HG03469 (cell line): ENCODE measurements at regions not wholly inside any gene's neighbourhood (a gene's known extent, or its start where the extent isn't known, plus 50 kb on each side); places are given as distances from the start of the nearest gene placed in this dataset.

Experiments
- ATAC-seq: cut with Tn5 transposase; IDR thresholded peaks from one replicate; pipeline ENCODE4 v1.9.1; 2021; ENCODE audit warnings: mild to moderate bottlenecking, moderate library complexity, moderate number of reproducible peaks; ENCODE audit not compliant: unreplicated experiment

- ATAC-seq = no peak
Observed at GRCh38 chr6:144796070-144796469, 510.9 kb downstream of the UTRN start.

- no peak for ATAC-seq
Observed at GRCh38 chr6:144797881-144798589, 512.9 kb downstream of the UTRN start.

GRCh38 chr6:144804246-144804790 lies 519.2 kb downstream of the UTRN start:
- ATAC-seq = no peak

GRCh38 chr6:144805049-144805448 lies 519.9 kb downstream of the UTRN start:
- ATAC-seq = no peak

- no peak for ATAC-seq
Observed at GRCh38 chr6:144806222-144806621, 521.1 kb downstream of the UTRN start.

- ATAC-seq = no peak
Observed at GRCh38 chr6:144809120-144809519, 524.0 kb downstream of the UTRN start.

GRCh38 chr6:144809969-144810368 lies 524.8 kb downstream of the UTRN start:
- ATAC-seq = no peak

- no peak for ATAC-seq
Observed at GRCh38 chr6:144811140-144811539, 526.0 kb downstream of the UTRN start.

GRCh38 chr6:144816936-144817335 lies 531.8 kb downstream of the UTRN start:
- no peak for ATAC-seq

- ATAC-seq = no peak
Observed at GRCh38 chr6:144820270-144820669, 535.1 kb downstream of the UTRN start.

- ATAC-seq = no peak
Observed at GRCh38 chr6:144823131-144823530, 538.0 kb downstream of the UTRN start.

GRCh38 chr6:144824018-144824417 lies 538.9 kb downstream of the UTRN start:
- no peak for ATAC-seq

GRCh38 chr6:144834426-144835038 lies 549.4 kb downstream of the UTRN start:
- no peak for ATAC-seq

- no peak for ATAC-seq
Observed at GRCh38 chr6:144835322-144835973, 550.3 kb downstream of the UTRN start.

GRCh38 chr6:144840619-144841018 lies 555.5 kb downstream of the UTRN start:
- ATAC-seq = no peak

GRCh38 chr6:144843701-144844100 lies 558.6 kb downstream of the UTRN start:
- no peak for ATAC-seq

GRCh38 chr6:144844596-144844995 lies 559.5 kb downstream of the UTRN start:
- no peak for ATAC-seq

GRCh38 chr6:144845186-144845585 lies 560.1 kb downstream of the UTRN start:
- no peak for ATAC-seq

GRCh38 chr6:144847916-144848315 lies 562.8 kb downstream of the UTRN start:
- no peak for ATAC-seq

GRCh38 chr6:144849920-144850319 lies 564.8 kb downstream of the UTRN start:
- no peak for ATAC-seq

- no peak for ATAC-seq
Observed at GRCh38 chr6:144853603-144854002, 568.5 kb downstream of the UTRN start.

- no peak for ATAC-seq
Observed at GRCh38 chr6:144854654-144855053, 569.5 kb downstream of the UTRN start.
